Transverse colon (tissue), 3 donors: ENCODE measurements at regions not wholly inside any gene's neighbourhood (a gene's known extent, or its start where the extent isn't known, plus 50 kb on each side); places are given as distances from the start of the nearest gene placed in this dataset.

Source experiments
- EP300 ChIP-seq: sonication (generic); formaldehyde crosslinking; IDR thresholded peaks from one replicate; pipeline ENCODE4 v1.6.1; 2017; ENCODE audit warnings: antibody characterized with exemption, low read depth
- TF ChIP-seq, protein P1 (sequence below), 5 experiments: fragments of 200-600 bp in 3 of 5; fragments of 450-650 bp in 2 of 5; sonication (generic) in 3 of 5; IDR thresholded peaks; 1 replicate in 2 of 5; 2 replicates in 3 of 5; pipeline ENCODE4 v1.5.1; 2016 to 2017; ENCODE audit warnings: antibody characterized with exemption in 5 of 5, inconsistent platforms in 3 of 5, mild to moderate bottlenecking in 2 of 5, moderate library complexity in 1 of 5

DNA sequence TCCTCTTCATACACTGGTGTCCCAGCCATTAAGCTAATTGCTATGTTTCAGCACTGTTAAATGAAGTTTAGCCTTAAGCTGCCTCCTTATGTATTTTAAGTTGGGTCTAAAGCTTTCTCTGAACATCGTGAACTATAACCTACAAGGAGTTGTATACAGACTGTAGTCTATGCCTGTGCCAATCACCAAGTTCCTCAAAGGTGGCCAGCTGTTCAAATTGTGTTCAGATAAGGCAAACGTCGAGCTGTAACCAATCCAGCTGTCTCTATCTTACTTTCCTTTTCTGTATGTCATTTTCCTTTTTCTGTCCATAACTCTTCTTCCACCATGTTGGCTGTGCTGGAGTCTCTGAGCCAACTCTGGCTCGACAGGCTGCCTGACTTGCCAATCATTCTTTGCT is 199.6 kb downstream of the OGFRL1 start:
- TF ChIP-seq EP300, result no peak
- TF ChIP-seq, protein P1, sequence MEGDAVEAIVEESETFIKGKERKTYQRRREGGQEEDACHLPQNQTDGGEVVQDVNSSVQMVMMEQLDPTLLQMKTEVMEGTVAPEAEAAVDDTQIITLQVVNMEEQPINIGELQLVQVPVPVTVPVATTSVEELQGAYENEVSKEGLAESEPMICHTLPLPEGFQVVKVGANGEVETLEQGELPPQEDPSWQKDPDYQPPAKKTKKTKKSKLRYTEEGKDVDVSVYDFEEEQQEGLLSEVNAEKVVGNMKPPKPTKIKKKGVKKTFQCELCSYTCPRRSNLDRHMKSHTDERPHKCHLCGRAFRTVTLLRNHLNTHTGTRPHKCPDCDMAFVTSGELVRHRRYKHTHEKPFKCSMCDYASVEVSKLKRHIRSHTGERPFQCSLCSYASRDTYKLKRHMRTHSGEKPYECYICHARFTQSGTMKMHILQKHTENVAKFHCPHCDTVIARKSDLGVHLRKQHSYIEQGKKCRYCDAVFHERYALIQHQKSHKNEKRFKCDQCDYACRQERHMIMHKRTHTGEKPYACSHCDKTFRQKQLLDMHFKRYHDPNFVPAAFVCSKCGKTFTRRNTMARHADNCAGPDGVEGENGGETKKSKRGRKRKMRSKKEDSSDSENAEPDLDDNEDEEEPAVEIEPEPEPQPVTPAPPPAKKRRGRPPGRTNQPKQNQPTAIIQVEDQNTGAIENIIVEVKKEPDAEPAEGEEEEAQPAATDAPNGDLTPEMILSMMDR (IDR thresholded peaks at IDR 0.05), result no peak
